Heart right ventricle (tissue), 16 donors: ENCODE measurements at regions not wholly inside any gene's neighbourhood (a gene's known extent, or its start where the extent isn't known, plus 50 kb on each side); places are given as distances from the start of the nearest gene placed in this dataset.

Experiments
- ATAC-seq, 8 donors: fragments of 200-7000 bp; cut with Tn5 transposase; one replicate each; pipeline ENCODE4 v1.9.1; 2020; ENCODE audit warnings: mild to moderate bottlenecking in 8 of 8, moderate library complexity in 8 of 8, moderate number of reproducible peaks in 1 of 8
- DNase-seq, 2 donors: peaks; one replicate each; pipeline ENCODE4 v3.0.0-alpha.2; 2020
- H3K27ac ChIP-seq, 10 donors: fragments of 200-600 bp; sonication (generic) in 2 of 10; one replicate each; pipeline versions ENCODE4 v1.5.0 to v1.8.0; 2020 to 2022; ENCODE audit warnings: mild to moderate bottlenecking in 3 of 10
- H3K27me3 ChIP-seq, 7 donors: fragments of 200-600 bp; one replicate each; pipeline ENCODE4 v1.8.0; 2021 to 2022; ENCODE audit warnings: mild to moderate bottlenecking in 2 of 7
- H3K36me3 ChIP-seq, 9 donors: fragments of 200-600 bp; sonication (generic) in 1 of 9; one replicate each; pipeline versions ENCODE4 v1.5.0 to v1.8.0; 2020 to 2022; ENCODE audit warnings: mild to moderate bottlenecking in 2 of 9
- H3K4me1 ChIP-seq, 9 donors: fragments of 200-600 bp; sonication (generic) in 1 of 9; one replicate each; pipeline versions ENCODE4 v1.5.0 to v1.8.0; 2020 to 2022; ENCODE audit warnings: mild to moderate bottlenecking in 4 of 9
- H3K4me3 ChIP-seq, 10 donors: fragments of 200-600 bp; sonication (generic) in 2 of 10; one replicate each; pipeline versions ENCODE4 v1.5.0 to v1.8.0; 2020 to 2022; ENCODE audit warnings: mild to moderate bottlenecking in 7 of 10, moderate library complexity in 2 of 10
- H3K9me3 ChIP-seq, 11 donors: fragments of 200-600 bp in 10 of 11; sonication (generic) in 2 of 11; one replicate each; pipeline versions ENCODE4 v1.5.0 to v1.8.0; 2013 to 2022; ENCODE audit warnings: mild to moderate bottlenecking in 2 of 11, control low read depth in 1 of 11, moderate library complexity in 1 of 11
- WGBS, 2 donors: extraction: QIAGEN DNeasy Blood & Tissue Kit; methylation state at CpG; one replicate each; pipeline ENCODE4 v1.1.7; 2013; ENCODE audit warnings: inconsistent platforms in 1 of 2; 5-methylcytosine and 5-hydroxymethylcytosine counted together
- intact Hi-C, 10 donors: fragments of 100-400 bp; cut with DNase I; formaldehyde crosslinking; loops; one replicate each; pipeline versions ENCODE4 v1.11.1 to v1.14.2; 2022
- TF ChIP-seq, protein P1 (sequence below), 9 donors: fragments of 200-600 bp; sonication (generic) in 2 of 9; IDR thresholded peaks; one replicate each; pipeline versions ENCODE4 v1.5.0 to v1.8.0; 2021 to 2022; ENCODE audit warnings: antibody characterized with exemption in 9 of 9, mild to moderate bottlenecking in 5 of 9, moderate library complexity in 1 of 9
- donor health status: Arrhythmogenic right ventricular cardiomyopathy.
- donor health status: ischemic (EF 13 %, LVEDD 7.1; RV severe dilation, severe dysfunction).
- donor health status: healthy with polysubstance abuse.
- donor health status: DM: no; HTN: yes; CAD: no.
- donor health status: DM: no; HTN: no; CAD: no.
- donor health status: ischemic (EF 25% LVEDD 6.9; RV normal size, moderate dysfunction).
- donor health status: ischemic (EF 25% LVEDD 5.7; RV mildly dilated, moderate dysfunction).
- donor health status: healthy.
- donor health status: DM: yes; HTN: yes; CAD: no.
- donor health status: Ischemic cardiomyopathy.
- donor health status: ischemic (EF 35%, LVEDD 5.7; RV mildly dilated, moderate dysfunction).
- donor health status: nonischemic (EF 11% LVEDD 7.7; RV severe dilation, severe dysfunction).
- donor health status: DM: yes; HTN: yes; CAD: no.
- donor health status: PGD.
- donor health status: ischemic (EF 29% LVEDD 5.4; RV normal size, mild dysfunction).
- donor health status: nonischemic (EF 23%, LVEDD 6.1; RV moderate dilation, normal function).

DNA sequence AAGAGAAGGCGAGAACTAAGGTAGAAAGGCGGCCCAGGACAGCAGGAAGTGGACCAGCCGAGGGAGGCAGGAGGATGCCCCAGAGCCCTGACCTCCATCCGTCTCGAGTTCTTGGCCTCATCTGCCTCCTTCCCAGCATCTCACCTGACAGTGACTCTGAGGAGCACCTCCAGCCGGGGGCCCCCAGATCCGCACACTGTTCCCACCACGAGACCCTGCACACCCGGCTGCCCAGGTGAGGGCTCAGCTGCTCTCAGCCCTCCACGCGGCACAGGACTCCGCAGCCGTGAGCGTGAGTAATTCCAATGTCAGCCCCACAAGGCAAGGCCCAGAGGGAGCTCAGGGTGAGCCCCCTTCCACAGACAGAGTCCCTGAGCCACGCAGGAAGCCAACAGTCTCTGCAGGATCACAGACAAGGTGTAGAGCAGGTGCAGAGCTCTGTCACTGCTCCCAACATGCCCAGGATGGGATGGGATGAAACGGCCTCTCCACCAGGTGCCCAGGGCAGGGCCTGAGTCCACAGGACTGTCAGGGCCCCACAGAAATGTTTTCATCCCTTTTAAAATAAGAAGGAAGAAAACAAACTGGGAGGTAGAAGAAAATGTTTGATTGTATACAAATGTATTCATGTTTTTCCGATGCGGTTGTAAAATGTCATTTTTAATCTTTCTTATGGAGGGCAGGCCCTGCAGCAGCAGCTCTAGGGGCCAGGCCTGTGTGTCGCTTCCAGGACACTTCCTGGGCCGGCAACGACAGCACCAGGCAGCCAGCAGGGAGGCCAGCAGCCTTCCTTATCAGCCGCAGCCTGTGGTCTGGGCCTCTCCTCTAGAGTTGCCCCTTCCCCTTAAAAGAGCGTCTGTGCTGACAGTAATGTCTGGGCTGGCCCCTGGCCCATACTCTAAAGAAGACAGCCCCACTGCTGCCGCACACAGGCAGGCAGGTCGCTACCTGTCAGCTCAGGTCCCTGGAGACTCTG, 66.9 kb downstream of the DLL1 start:
- WGBS, 2 donors, result 83 to 86% methylated on average over 25 of the region's 25 CpGs
- peaks cover 0 to 6% (median 0%) of the 10 kb centered on the region in 7 donors for H3K27me3 ChIP-seq
- DNase-seq (peak in 1 of 2 donors; percentile 2), ATAC-seq (no peak)
- intact Hi-C loops, result loop anchor here in 1 of 10 donors (5.0 kb wide), 1 partner anchor 47 kb away; no protein-coding TSS in a partner anchor
- TF ChIP-seq, protein P1, sequence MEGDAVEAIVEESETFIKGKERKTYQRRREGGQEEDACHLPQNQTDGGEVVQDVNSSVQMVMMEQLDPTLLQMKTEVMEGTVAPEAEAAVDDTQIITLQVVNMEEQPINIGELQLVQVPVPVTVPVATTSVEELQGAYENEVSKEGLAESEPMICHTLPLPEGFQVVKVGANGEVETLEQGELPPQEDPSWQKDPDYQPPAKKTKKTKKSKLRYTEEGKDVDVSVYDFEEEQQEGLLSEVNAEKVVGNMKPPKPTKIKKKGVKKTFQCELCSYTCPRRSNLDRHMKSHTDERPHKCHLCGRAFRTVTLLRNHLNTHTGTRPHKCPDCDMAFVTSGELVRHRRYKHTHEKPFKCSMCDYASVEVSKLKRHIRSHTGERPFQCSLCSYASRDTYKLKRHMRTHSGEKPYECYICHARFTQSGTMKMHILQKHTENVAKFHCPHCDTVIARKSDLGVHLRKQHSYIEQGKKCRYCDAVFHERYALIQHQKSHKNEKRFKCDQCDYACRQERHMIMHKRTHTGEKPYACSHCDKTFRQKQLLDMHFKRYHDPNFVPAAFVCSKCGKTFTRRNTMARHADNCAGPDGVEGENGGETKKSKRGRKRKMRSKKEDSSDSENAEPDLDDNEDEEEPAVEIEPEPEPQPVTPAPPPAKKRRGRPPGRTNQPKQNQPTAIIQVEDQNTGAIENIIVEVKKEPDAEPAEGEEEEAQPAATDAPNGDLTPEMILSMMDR (IDR thresholded peaks at IDR 0.05), result no peak
- no peak overlapping the region for H3K27ac ChIP-seq
- no peaks in the 10 kb centered on the region for H3K36me3 ChIP-seq
- no peak overlapping the region for H3K4me3 ChIP-seq
- H3K4me1 ChIP-seq, result peaks cover 0 to 16% (median 10%) of the 10 kb centered on the region in 9 donors
- no peaks in the 10 kb centered on the region for H3K9me3 ChIP-seq

DNA sequence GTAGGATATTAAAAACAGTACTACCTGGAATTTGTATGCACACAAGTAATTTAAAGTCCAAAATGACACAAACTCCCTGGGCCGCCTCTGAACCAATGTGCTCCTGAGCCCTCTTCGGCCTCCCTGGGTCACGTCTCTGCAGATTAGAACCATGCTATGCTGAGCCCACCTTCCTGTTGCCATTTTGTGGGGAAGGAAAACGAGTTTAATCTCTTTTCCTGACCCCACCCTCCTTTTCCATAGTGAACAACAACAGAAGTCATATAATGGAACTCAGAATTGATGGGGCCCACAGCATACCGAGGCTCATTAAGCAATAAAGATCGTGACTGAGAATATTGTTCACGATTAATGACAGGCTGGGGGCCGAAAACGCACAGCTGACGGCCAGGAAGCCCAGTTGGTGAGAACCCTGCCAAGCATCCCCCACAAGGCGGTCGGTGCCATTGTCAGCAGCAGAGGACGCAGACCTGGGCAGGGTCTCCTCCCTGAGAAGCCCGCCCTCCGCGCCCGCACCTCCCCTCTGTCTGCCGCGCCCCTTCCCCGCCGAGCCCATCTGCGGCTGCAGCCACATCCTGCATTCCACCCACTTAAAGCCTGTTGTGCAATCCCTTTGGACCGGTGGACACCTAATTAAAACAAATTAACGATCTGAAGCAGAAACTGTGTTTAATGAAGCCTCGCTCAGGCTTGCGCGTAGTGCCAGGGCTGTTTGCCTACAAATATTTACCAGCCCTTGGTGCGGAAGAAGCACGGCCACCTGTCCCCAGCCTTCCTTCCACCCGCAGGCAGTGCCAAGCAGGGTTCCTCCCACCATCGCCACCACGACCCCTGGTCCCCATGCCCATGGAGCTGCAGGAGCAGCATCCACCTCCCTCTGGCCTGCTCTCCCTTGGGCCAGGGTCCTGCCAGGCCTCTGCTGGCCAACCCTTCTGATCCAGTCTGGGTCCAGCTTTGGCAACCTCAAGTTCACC, 68.1 kb downstream of the DLL1 start:
- TF ChIP-seq, protein P1 (IDR thresholded peaks at IDR 0.05), result no peak
- Histone ChIP-seq H3K27ac (peak overlapping the region in 2 of 10 donors; percentile 2 to 40), H3K27me3 (peaks cover 0 to 6% (median 0%) of the 10 kb centered on the region in 7 donors), H3K9me3 (no peaks in the 10 kb centered on the region), H3K4me3 (peak overlapping the region in 2 of 10 donors; percentile 12 to 16), H3K36me3 (no peaks in the 10 kb centered on the region), H3K4me1 (peaks cover 0 to 16% (median 10%) of the 10 kb centered on the region in 9 donors)
- ATAC-seq (peak in 7 of 8 donors; percentile 22 to 64 (median 55)), DNase-seq (peak in 1 of 2 donors; percentile 7)
- 64% methylated on average over 32 of the region's 32 CpGs for WGBS, 2 donors
- intact Hi-C loops, result loop anchor here in 1 of 10 donors (5.0 kb wide), 1 partner anchor 45 kb away; no protein-coding TSS in a partner anchor

DNA sequence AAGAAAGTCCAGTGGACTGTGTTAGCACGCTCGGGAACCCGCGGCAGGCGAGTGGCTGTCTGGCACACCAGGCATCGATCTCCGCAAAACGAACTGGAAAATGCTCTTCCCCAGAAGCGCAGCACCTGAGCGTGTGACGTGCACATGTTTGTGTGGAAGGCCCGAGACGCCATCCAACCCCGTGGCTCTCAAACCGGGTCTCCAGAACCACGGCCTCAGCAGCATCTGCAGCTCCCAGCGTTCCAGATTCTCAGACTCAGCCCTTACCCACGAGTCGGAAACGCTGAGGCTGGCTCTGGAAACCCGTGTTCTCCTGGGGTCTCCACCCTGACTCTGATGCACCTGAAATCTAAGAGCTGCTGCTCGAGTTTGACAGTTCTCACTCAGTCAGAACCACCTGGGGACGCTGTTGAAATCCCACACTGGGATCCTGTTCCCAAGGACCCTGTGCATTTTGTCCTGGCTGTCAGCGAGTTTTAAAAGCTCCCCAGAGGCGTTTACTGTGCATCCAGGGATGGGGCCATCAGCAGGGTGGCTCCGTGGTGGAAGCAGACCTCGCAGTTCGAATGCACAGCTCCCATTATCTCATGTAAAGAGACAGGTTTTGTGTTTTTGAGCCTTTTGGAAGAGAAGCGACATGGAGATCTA, 69.0 kb downstream of the DLL1 start:
- peak in 1 of 8 donors; percentile 20 for ATAC-seq
- Histone ChIP-seq H3K27me3 (peaks cover 0 to 5% (median 0%) of the 10 kb centered on the region in 7 donors), H3K4me3 (no peak overlapping the region), H3K4me1 (peaks cover 0 to 16% (median 10%) of the 10 kb centered on the region in 9 donors), H3K9me3 (no peaks in the 10 kb centered on the region), H3K36me3 (no peaks in the 10 kb centered on the region), H3K27ac (no peak overlapping the region)
- peak in 1 of 2 donors; percentile 2 for DNase-seq
- WGBS, 2 donors, result 75 to 79% methylated on average over 29 of the region's 29 CpGs
- TF ChIP-seq, protein P1 (IDR thresholded peaks at IDR 0.05), result no peak
- intact Hi-C loops, result loop anchor here in 1 of 10 donors (5.0 kb wide), 1 partner anchor 45 kb away; no protein-coding TSS in a partner anchor
